ENCODE measurements at regions not wholly inside any gene's neighbourhood (a gene's known extent, or its start where the extent isn't known, plus 50 kb on each side); places are given as distances from the start of the nearest gene placed in this dataset.

DNA sequence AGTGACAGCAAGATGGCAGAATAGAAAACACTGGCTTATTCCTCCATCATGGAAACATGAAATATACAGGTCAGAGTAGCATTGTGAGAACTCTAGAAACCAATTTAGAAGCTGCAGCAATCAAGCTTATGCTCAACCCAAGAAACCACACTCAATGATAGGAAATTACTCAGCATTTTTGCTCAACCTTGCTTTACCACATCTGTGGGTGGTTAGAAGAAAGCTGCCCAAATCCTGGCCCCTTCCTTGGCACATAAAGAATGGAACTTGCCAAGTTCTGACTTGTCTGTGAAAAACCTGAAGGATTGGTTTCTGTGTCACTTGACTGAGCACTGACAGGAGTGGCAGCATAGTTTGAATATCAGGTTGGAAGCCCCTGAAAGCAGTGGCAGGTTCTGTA lies 108.0 kb upstream of the MOCS1 start:
- no peaks in the 10 kb centered on the region for H3K27me3 ChIP-seq (ENCODE audit: control insufficient read depth, insufficient read depth, low read length)
- BruUV-seq (replicated peaks): no TSS peak
- ATAC-seq (ENCODE audit: low read depth) (no peak), DNase-seq (no peak)
- no peak overlapping the region for H3K18ac ChIP-seq (ENCODE audit: low read depth, low read length)
- dilution Hi-C loops (cut with HindIII; ENCODE audit: low sequenced_read_pairs, unreplicated experiment): no loop called here
- H3K56ac ChIP-seq (ENCODE audit: extremely low read depth, insufficient read depth, low read length): no peak overlapping the region
- no peak overlapping the region for H3K4me2 ChIP-seq (ENCODE audit: low read depth, low read length)
- H3K79me1 ChIP-seq (ENCODE audit: low read depth in 1 of 2, low read length in 2 of 2): no peaks in the 10 kb centered on the region
- H3K4me1 ChIP-seq (ENCODE audit: control insufficient read depth, insufficient read depth, low read length): no peaks in the 10 kb centered on the region
- H3K4me3 ChIP-seq (ENCODE audit: insufficient read depth, low read depth, low read length): no peak overlapping the region
- no peak overlapping the region for H4K5ac ChIP-seq (ENCODE audit: low read depth, low read length)
- H4K91ac ChIP-seq (ENCODE audit: insufficient read depth, low read depth, low read length): no peak overlapping the region
- H4K20me1 ChIP-seq (ENCODE audit: insufficient read depth, low read length): no peaks in the 10 kb centered on the region
- no peak overlapping the region for H3K27ac ChIP-seq (ENCODE audit: insufficient read depth, low read length)
- TF ChIP-seq RAD21 (IDR thresholded peaks at IDR 0.05; ENCODE audit: low read length) (no peak), MAZ (IDR thresholded peaks at IDR 0.05; ENCODE audit: borderline replicate concordance, low read depth, low read length) (no peak), CTCF (conservative IDR thresholded peaks at IDR 0.05; ENCODE audit: low read depth, low read length) (no peak), MXI1 (IDR thresholded peaks at IDR 0.05; ENCODE audit: borderline replicate concordance, low read depth, low read length) (no peak), RFX5 (IDR thresholded peaks at IDR 0.05; ENCODE audit: low read depth, low read length) (no peak), RCOR1 (IDR thresholded peaks at IDR 0.05; ENCODE audit: insufficient replicate concordance, low read length) (no peak), CEBPB (IDR thresholded peaks at IDR 0.05; ENCODE audit: low read depth, low read length) (no peak), ELK1 (IDR thresholded peaks at IDR 0.05; ENCODE audit: borderline replicate concordance, low read depth, low read length) (no peak), POLR2A (IDR thresholded peaks at IDR 0.05; ENCODE audit: low read depth, low read length) (no peak), CHD1 (IDR thresholded peaks at IDR 0.05; ENCODE audit: low read depth, low read length) (no peak), SMC3 (IDR thresholded peaks at IDR 0.05; ENCODE audit: low read depth, low read length) (no peak), USF2 (IDR thresholded peaks at IDR 0.05; ENCODE audit: low read depth, low read length) (no peak), FOS (IDR thresholded peaks at IDR 0.05; ENCODE audit: low read depth, low read length) (no peak), MAFK (IDR thresholded peaks at IDR 0.05; ENCODE audit: low read depth, low read length) (no peak), NFE2L2 (IDR thresholded peaks at IDR 0.05; ENCODE audit: low read depth, low read length) (no peak), BHLHE40 (IDR thresholded peaks at IDR 0.05; ENCODE audit: low read depth, low read length) (no peak)
- no peak overlapping the region for H4K8ac ChIP-seq (ENCODE audit: low read depth in 2 of 2, low read length in 2 of 2)
- no peak overlapping the region for H3K9ac ChIP-seq (ENCODE audit: low read depth, low read length)
- H2BK5ac ChIP-seq (ENCODE audit: low read depth, low read length, poor library complexity, severe bottlenecking): no peak overlapping the region
- in situ Hi-C loops (cut with MboI; ENCODE audit: low sequenced_read_pairs): no loop called here
- intact Hi-C loops (cut with micrococcal nuclease): no loop called here
- no peaks in the 10 kb centered on the region for H3K9me1 ChIP-seq (ENCODE audit: insufficient read depth, low read length)
- H2BK120ac ChIP-seq (ENCODE audit: low read depth, low read length): no peak overlapping the region
- H2AK9ac ChIP-seq (replicated peaks; ENCODE audit: low read depth, low read length, poor library complexity): no peak overlapping the region
- no peak overlapping the region for H2AK5ac ChIP-seq (ENCODE audit: low read depth, low read length)
- CTCF ChIA-PET: no interaction called here
- no peak overlapping the region for H3K23ac ChIP-seq (ENCODE audit: low read depth, low read length)
- no peak overlapping the region for H2AFZ ChIP-seq (replicated peaks; ENCODE audit: low read length, poor library complexity)
- H2BK15ac ChIP-seq (ENCODE audit: low read depth, low read length): no peak overlapping the region
- no peak overlapping the region for H3K14ac ChIP-seq (replicated peaks; ENCODE audit: low read depth, low read length)
- H3K9me3 ChIP-seq (ENCODE audit: control insufficient read depth, insufficient read depth, low read length): no peaks in the 10 kb centered on the region
- H2BK20ac ChIP-seq (ENCODE audit: low read depth, low read length): no peak overlapping the region
- POLR2A ChIA-PET (ENCODE audit: unreplicated experiment): no interaction called here
- H3K36me3 ChIP-seq (ENCODE audit: control insufficient read depth, insufficient read depth, low read length): no peaks in the 10 kb centered on the region
- no peak overlapping the region for H3K4ac ChIP-seq (ENCODE audit: low read depth, low read length)

Data from IMR-90 (cell line).